ENCODE measurements at regions not wholly inside any gene's neighbourhood (a gene's known extent, or its start where the extent isn't known, plus 50 kb on each side); places are given as distances from the start of the nearest gene placed in this dataset.

- no peak for DNase-seq
Observed at GRCh38 chr4:22014222-22014741, 65.7 kb upstream of the KCNIP4 start.

GRCh38 chr4:22003878-22004277 lies 55.3 kb upstream of the KCNIP4 start:
- DNase-seq = no peak
